Pancreas (tissue), 10 donors: ENCODE measurements at regions not wholly inside any gene's neighbourhood (a gene's known extent, or its start where the extent isn't known, plus 50 kb on each side); places are given as distances from the start of the nearest gene placed in this dataset.
"Not testable (repeated sequence)": the region's sequence is repeated elsewhere in the genome, so short reads cannot be mapped to it uniquely, and the experiment has no call there.

Experiments
- ATAC-seq, 4 donors: fragments of 200-7000 bp; cut with Tn5 transposase; one replicate each; pipeline versions ENCODE4 v1.8.0 to v1.9.1; 2020; ENCODE audit warnings: mild to moderate bottlenecking in 4 of 4, moderate library complexity in 4 of 4
- DNase-seq, 6 donors: peaks; one replicate each; pipeline ENCODE4 v3.0.0-alpha.2; 2020
- FAIRE-seq: peaks from 2 replicates; lab custom pipeline; 2012; peaks lifted over from hg19 to GRCh38; lab: Jason Lieb, UNC
- H3K27ac ChIP-seq, 4 donors: fragments of 200-600 bp; sonication (generic); 1 replicate in 3 of 4; 2 replicates in 1 of 4; pipeline versions ENCODE4 v1.5.0 to v1.8.0; 2020
- H3K27me3 ChIP-seq, 4 donors: fragments of 200-600 bp; one replicate each; pipeline ENCODE4 v1.8.0; 2021
- H3K36me3 ChIP-seq, 3 donors: fragments of 200-600 bp; sonication (generic) in 1 of 3; one replicate each; pipeline versions ENCODE4 v1.5.0 to v1.8.0; 2020 to 2021
- H3K4me1 ChIP-seq, 3 donors: fragments of 200-600 bp; one replicate each; pipeline ENCODE4 v1.8.0; 2021
- H3K4me3 ChIP-seq, 4 donors: fragments of 200-600 bp; sonication (generic) in 2 of 4; one replicate each; pipeline versions ENCODE4 v1.5.0 to v1.8.0; 2020 to 2021
- H3K9me3 ChIP-seq, 4 donors: fragments of 200-600 bp; one replicate each; pipeline ENCODE4 v1.8.0; 2021
- CTCF ChIP-seq, 4 donors: fragments of 200-600 bp; sonication (generic) in 3 of 4; IDR thresholded peaks; one replicate each; pipeline versions ENCODE4 v1.5.0 to v1.8.0; 2021; ENCODE audit warnings: antibody characterized with exemption in 4 of 4
- WGBS, 2 donors: extraction: QIAGEN DNeasy Blood & Tissue Kit; methylation state at CpG; one replicate each; pipeline ENCODE4 v1.1.7; 2013; 5-methylcytosine and 5-hydroxymethylcytosine counted together
- intact Hi-C, 3 donors: fragments of 100-400 bp; cut with DNase I; formaldehyde crosslinking; loops; one replicate each; pipeline versions ENCODE4 v1.11.1 to v1.14.2; 2022
- donor health status: healthy with polysubstance abuse.
- donor health status: DM: no; HTN: no; CAD: no; lungs with moderate emphysema.
- donor health status: DM: no; HTN: no; CAD: no.
- donor health status: control.
- donor health status: control.
- donor health status: Bipolar disorder and iron deficiency.
- donor health status: DM: yes; HTN: yes; CAD: no.
- donor health status: DM: no; HTN: no; CAD: no.
- donor health status: DM: no; HTN: no; CAD: no.
- donor health status: DM: yes; HTN: yes; CAD: no.

- Histone ChIP-seq H3K27ac (no peak overlapping the region), H3K4me1 (no peaks in the 10 kb centered on the region), H3K36me3 (no peaks in the 10 kb centered on the region), H3K27me3 (no peaks in the 10 kb centered on the region), H3K9me3 (no peaks in the 10 kb centered on the region), H3K4me3 (no peak overlapping the region)
- ATAC-seq (no peak), DNase-seq (no peak), FAIRE-seq (no peak)
- no peak for TF ChIP-seq CTCF (IDR thresholded peaks at IDR 0.05)
- intact Hi-C loops = no loop called here
- WGBS, 2 donors = 37 to 41% methylated on average over 2 of the region's 2 CpGs
These were observed 499.7 kb upstream of the SYT4 start for GRCh38 chr18:43776997-43777396.

- no peak overlapping the region for H3K4me3 ChIP-seq
- WGBS, 2 donors = 75 to 80% methylated on average over 2 of the region's 2 CpGs
- H3K36me3 ChIP-seq = no peaks in the 10 kb centered on the region
- no peak for ATAC-seq
- TF ChIP-seq CTCF (IDR thresholded peaks at IDR 0.05) = no peak
- H3K27me3 ChIP-seq = no peaks in the 10 kb centered on the region
- DNase-seq = no peak
- no peaks in the 10 kb centered on the region for H3K4me1 ChIP-seq
- H3K27ac ChIP-seq = no peak overlapping the region
- H3K9me3 ChIP-seq = no peaks in the 10 kb centered on the region
- no peak for FAIRE-seq
- intact Hi-C loops = no loop called here
These were observed 500.5 kb upstream of the SYT4 start for GRCh38 chr18:43777636-43778304.

- no peaks in the 10 kb centered on the region for H3K4me1 ChIP-seq
- WGBS, 2 donors = 42 to 62% methylated on average over 2 of the region's 2 CpGs
These were observed 503.6 kb upstream of the SYT4 start for GRCh38 chr18:43780782-43781340.

GRCh38 chr18:43785158-43785557 is 507.9 kb upstream of the SYT4 start:
- ATAC-seq = no peak
- Histone ChIP-seq H3K27me3 (no peaks in the 10 kb centered on the region), H3K27ac (no peak overlapping the region), H3K4me1 (no peaks in the 10 kb centered on the region), H3K4me3 (no peak overlapping the region), H3K36me3 (no peaks in the 10 kb centered on the region), H3K9me3 (no peaks in the 10 kb centered on the region)
- DNase-seq = no peak
- FAIRE-seq = no peak
- WGBS, 2 donors = 71% methylated on average over 1 of the region's 1 CpG
- intact Hi-C loops = no loop called here
- no peak for TF ChIP-seq CTCF (IDR thresholded peaks at IDR 0.05)

More at GRCh38 chr18:43780782-43781340, 503.6 kb upstream of the SYT4 start:
- no peak for TF ChIP-seq CTCF (IDR thresholded peaks at IDR 0.05)
- no peaks in the 10 kb centered on the region for H3K9me3 ChIP-seq
- no peak overlapping the region for H3K27ac ChIP-seq
- H3K36me3 ChIP-seq = no peaks in the 10 kb centered on the region
- H3K27me3 ChIP-seq = no peaks in the 10 kb centered on the region
- intact Hi-C loops = no loop called here
- no peak for FAIRE-seq
- no peak for DNase-seq
- no peak for ATAC-seq
- H3K4me3 ChIP-seq = no peak overlapping the region

GRCh38 chr18:43786893-43787292 is 509.6 kb upstream of the SYT4 start:
- no peaks in the 10 kb centered on the region for H3K9me3 ChIP-seq
- DNase-seq (no peak), FAIRE-seq (no peak), ATAC-seq (no peak)
- no peaks in the 10 kb centered on the region for H3K36me3 ChIP-seq
- intact Hi-C loops = no loop called here
- no peak overlapping the region for H3K4me3 ChIP-seq
- H3K27ac ChIP-seq = no peak overlapping the region
- WGBS, 2 donors = 80 to 88% methylated on average over 4 of the region's 4 CpGs
- no peaks in the 10 kb centered on the region for H3K27me3 ChIP-seq
- no peaks in the 10 kb centered on the region for H3K4me1 ChIP-seq
- no peak for TF ChIP-seq CTCF (IDR thresholded peaks at IDR 0.05)

GRCh38 chr18:43787721-43788120 is 510.4 kb upstream of the SYT4 start:
- H3K9me3 ChIP-seq, H3K27me3 ChIP-seq, ATAC-seq, FAIRE-seq, H3K36me3 ChIP-seq, DNase-seq, H3K4me3 ChIP-seq, H3K27ac ChIP-seq, intact Hi-C loops, H3K4me1 ChIP-seq: not testable (repeated sequence)
